GM12874 (cell line): ENCODE measurements at regions not wholly inside any gene's neighbourhood (a gene's known extent, or its start where the extent isn't known, plus 50 kb on each side); places are given as distances from the start of the nearest gene placed in this dataset.

Experiments used
- TF ChIP-seq, protein P1 (sequence below): IDR thresholded peaks from 2 replicates; pipeline ENCODE4 v1.5.1; 2011; ENCODE audit warnings: low read depth, mild to moderate bottlenecking, control low read depth, low read length, moderate library complexity; ENCODE audit not compliant: insufficient read depth

DNA sequence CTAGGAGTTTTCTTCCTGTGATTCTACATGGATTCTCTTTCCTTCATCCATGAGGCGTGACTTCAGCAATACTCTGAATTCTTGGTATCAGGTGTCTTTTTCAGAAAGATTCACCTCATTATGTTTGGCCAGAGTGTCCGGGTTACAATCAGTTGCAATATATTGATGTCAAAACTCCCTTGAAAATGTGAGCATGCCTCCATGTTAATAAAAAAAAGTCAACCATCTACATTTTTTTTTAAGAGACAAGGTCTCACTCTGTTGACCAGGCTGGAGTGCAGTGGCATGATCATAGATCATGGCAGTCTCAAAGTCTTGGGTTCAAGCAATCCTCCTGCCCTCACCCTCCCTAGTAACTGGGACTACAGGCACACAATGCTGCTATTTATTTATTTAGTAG is 80.9 kb upstream of the NEUROD1 start:
- TF ChIP-seq, protein P1, sequence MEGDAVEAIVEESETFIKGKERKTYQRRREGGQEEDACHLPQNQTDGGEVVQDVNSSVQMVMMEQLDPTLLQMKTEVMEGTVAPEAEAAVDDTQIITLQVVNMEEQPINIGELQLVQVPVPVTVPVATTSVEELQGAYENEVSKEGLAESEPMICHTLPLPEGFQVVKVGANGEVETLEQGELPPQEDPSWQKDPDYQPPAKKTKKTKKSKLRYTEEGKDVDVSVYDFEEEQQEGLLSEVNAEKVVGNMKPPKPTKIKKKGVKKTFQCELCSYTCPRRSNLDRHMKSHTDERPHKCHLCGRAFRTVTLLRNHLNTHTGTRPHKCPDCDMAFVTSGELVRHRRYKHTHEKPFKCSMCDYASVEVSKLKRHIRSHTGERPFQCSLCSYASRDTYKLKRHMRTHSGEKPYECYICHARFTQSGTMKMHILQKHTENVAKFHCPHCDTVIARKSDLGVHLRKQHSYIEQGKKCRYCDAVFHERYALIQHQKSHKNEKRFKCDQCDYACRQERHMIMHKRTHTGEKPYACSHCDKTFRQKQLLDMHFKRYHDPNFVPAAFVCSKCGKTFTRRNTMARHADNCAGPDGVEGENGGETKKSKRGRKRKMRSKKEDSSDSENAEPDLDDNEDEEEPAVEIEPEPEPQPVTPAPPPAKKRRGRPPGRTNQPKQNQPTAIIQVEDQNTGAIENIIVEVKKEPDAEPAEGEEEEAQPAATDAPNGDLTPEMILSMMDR: no peak

DNA sequence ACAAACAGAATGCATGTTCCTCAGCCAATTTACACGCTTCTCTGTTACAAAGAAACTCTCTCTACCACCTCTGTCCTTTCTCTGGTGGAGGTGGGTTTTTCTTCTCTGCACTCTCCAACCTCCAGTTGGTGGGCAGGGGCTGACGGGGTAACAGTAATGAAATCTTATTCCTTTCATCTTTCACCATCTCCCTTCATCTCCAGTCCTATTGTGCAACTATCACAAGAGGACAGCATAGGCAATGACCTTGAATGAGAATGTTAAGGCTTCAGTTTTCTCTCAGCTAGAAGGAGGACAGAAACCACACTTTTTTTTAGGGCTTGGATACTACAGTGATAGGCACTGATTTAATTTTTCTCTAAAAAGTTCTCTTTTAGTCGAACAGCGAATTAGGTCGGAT is 81.7 kb upstream of the NEUROD1 start:
- TF ChIP-seq, protein P1: no peak

DNA sequence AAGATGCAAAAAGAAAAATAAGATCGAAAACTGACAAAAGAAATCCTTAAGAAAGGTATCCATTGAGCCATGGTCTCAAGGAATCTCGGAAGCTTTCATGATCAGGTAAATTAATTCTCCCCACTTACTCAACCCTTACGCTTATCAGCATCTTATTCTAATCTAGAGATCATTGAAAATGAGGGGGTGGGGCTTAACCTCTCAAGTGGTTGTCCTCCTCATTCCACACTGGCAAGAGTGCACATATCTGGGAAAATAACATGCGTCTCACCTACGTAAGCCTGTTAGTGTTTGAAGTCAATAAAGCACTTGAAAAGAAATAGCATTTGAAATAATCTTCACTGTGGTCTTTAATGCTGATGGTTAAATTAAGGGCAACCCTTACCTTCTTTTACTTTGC is 82.5 kb upstream of the NEUROD1 start:
- TF ChIP-seq, protein P1: no peak

DNA sequence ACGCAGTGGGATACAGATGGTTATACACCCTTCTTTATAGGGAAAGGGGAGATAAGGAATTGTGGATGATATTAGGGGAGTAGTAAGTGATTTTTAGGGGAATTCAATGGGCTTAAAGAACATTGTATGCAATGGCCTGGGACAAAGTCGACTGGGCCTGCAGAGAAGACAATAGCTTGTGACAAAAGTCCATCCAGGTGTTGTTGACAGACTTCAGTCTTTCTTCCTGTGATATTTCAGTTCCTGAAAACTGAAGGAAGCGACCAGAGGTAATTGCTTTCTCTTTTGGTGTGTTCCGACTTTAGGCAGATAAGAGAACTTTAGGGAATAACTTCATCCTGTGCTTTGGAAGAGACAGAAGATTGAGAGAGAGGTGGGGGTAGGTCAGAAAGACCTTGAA is 83.1 kb upstream of the NEUROD1 start:
- TF ChIP-seq, protein P1: no peak

DNA sequence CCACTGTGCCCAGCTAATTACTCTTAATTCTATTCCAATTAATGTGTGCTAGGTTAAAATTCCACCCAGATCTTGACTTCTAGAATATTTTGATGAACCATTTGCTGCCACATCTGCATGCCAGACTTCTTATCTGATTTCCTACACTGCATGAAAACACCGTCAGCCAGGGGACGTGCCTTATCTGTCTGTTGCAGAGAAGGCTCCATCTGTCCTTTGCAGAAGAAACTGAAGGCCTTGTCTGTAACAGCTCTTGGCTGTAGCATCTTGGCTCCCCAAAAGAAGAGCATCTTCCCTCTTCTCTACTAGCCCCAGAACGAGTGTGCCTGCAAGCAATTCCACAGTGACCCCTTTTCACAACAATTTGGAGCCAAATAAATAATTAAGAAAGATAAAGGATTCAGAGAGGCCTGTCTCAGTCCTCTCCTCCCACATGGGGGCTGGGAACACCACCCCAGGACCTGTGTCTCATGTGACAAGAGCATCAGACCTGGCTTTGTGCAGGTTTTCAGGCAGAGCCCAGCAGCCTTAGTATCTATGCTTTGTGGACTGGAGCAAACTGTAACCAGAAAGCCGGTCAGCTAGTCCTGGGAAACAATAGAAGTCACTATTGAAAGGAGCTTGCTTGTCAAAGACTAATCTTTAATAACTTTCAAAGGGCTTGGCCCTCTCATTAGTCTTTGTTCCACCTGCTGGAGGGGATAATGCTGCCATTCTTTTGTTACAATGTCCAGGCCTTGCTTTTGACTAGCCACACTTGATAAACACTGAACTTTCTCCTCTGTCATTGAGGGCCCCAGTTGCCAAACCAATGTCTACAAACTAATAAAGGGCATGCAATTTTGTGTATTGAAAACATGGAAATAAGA is 84.0 kb upstream of the NEUROD1 start:
- TF ChIP-seq, protein P1: no peak

DNA sequence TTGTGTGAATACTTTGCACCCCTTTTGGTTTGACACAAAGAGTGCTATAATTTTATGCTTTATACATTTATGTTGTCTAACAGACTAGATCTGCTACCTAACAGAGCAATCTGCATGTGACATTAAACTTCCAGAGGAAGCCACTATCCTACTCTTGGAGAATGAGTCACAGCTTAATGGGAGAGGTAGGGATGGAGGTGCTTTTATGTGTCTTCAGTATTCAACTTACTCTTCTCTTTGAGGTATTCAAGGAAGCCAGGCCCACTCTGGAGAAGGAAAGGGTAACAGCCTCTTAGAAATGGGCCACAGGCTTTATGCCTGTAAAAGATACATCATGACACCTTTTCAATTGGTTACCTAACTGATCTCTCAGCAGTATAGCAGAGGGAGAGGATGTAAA is 85.8 kb upstream of the NEUROD1 start:
- TF ChIP-seq, protein P1: no peak

DNA sequence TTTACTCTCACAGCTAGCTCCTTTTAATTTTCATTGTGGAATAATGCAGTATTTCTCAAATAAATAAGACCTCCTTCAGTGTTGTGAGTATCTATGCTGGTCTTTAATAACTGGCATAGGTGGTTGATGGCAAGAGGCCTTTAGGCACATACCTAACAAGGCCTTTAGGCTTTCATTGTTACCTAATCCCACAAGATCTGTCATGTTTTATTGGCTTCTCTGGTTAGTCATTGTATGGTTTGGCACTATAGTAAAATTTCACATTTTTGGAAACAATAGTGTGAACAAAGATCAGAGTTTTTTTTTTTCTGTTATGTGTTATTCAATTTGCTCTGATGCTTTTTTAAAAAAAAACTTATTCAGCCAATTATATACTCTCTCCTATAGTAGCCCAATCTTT is 89.8 kb upstream of the NEUROD1 start:
- TF ChIP-seq, protein P1: no peak
